ENCODE measurements at regions not wholly inside any gene's neighbourhood (a gene's known extent, or its start where the extent isn't known, plus 50 kb on each side); places are given as distances from the start of the nearest gene placed in this dataset.

- WGBS = 46% methylated on average over 9 of the region's 10 CpGs
- Histone ChIP-seq H3K9me3 (no peaks in the 10 kb centered on the region), H3K4me3 (no peak overlapping the region), H3K27ac (replicated peaks in 1 of 4) (no peak overlapping the region), H3K27me3 (peaks cover 0 to 11% (median 0%) of the 10 kb centered on the region in 4 donors), H3K36me3 (no peaks in the 10 kb centered on the region), H3K4me1 (peaks cover 0 to 19% (median 14%) of the 10 kb centered on the region in 4 donors)
- intact Hi-C loops (cut with DNase I) = no loop called here
- DNase-seq (ENCODE audit: extremely low spot score) = peak; percentile 90
- TF ChIP-seq POLR2AphosphoS5 (IDR thresholded peaks at IDR 0.05) (no peak), EP300 (IDR thresholded peaks at IDR 0.05) (no peak), POLR2A (IDR thresholded peaks at IDR 0.05; ENCODE audit: low read depth) (no peak)
- TF ChIP-seq, protein P1, sequence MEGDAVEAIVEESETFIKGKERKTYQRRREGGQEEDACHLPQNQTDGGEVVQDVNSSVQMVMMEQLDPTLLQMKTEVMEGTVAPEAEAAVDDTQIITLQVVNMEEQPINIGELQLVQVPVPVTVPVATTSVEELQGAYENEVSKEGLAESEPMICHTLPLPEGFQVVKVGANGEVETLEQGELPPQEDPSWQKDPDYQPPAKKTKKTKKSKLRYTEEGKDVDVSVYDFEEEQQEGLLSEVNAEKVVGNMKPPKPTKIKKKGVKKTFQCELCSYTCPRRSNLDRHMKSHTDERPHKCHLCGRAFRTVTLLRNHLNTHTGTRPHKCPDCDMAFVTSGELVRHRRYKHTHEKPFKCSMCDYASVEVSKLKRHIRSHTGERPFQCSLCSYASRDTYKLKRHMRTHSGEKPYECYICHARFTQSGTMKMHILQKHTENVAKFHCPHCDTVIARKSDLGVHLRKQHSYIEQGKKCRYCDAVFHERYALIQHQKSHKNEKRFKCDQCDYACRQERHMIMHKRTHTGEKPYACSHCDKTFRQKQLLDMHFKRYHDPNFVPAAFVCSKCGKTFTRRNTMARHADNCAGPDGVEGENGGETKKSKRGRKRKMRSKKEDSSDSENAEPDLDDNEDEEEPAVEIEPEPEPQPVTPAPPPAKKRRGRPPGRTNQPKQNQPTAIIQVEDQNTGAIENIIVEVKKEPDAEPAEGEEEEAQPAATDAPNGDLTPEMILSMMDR (IDR thresholded peaks at IDR 0.05) = no peak
Observed at GRCh38 chr10:44051584-44052385, 333.1 kb downstream of the CXCL12 start.

GRCh38 chr10:44051091-44051490, 333.8 kb downstream of the CXCL12 start:
- no peak overlapping the region for H3K4me3 ChIP-seq
- peak; percentile 53 for DNase-seq (ENCODE audit: extremely low spot score)
- no peaks in the 10 kb centered on the region for H3K36me3 ChIP-seq
- no peak overlapping the region for H3K27ac ChIP-seq (replicated peaks in 1 of 4)
- WGBS = 87% methylated on average over 5 of the region's 5 CpGs
- TF ChIP-seq, protein P1 (IDR thresholded peaks at IDR 0.05) = no peak
- TF ChIP-seq POLR2A (IDR thresholded peaks at IDR 0.05; ENCODE audit: low read depth) (no peak), EP300 (IDR thresholded peaks at IDR 0.05) (no peak), POLR2AphosphoS5 (IDR thresholded peaks at IDR 0.05) (no peak)
- H3K4me1 ChIP-seq = peaks cover 2 to 26% (median 21%) of the 10 kb centered on the region in 4 donors
- intact Hi-C loops (cut with DNase I) = no loop called here
- H3K27me3 ChIP-seq = peaks cover 0 to 6% (median 0%) of the 10 kb centered on the region in 4 donors
- no peaks in the 10 kb centered on the region for H3K9me3 ChIP-seq

GRCh38 chr10:44049301-44050015, 335.4 kb downstream of the CXCL12 start:
- peaks cover 9 to 38% (median 35%) of the 10 kb centered on the region in 4 donors for H3K4me1 ChIP-seq
- 95% methylated on average over 9 of the region's 9 CpGs for WGBS

GRCh38 chr10:44047361-44047760, 337.5 kb downstream of the CXCL12 start:
- H3K4me3 ChIP-seq = no peak overlapping the region
- TF ChIP-seq POLR2A (IDR thresholded peaks at IDR 0.05; ENCODE audit: low read depth) = no peak
- TF ChIP-seq POLR2AphosphoS5 (IDR thresholded peaks at IDR 0.05) = peak in 1 of 2 donors; percentile 29
- H3K9me3 ChIP-seq = no peaks in the 10 kb centered on the region
- 42% methylated on average over 12 of the region's 12 CpGs for WGBS
- intact Hi-C loops (cut with DNase I) = loop anchor here (5.0 kb wide), 1 partner anchor 355 kb away; no protein-coding TSS in a partner anchor
- peaks cover 11 to 43% (median 36%) of the 10 kb centered on the region in 4 donors for H3K4me1 ChIP-seq
- H3K27ac ChIP-seq (replicated peaks in 1 of 4) = peak overlapping the region in 3 of 4 donors; percentile 1 to 19 (median 16)
- peaks cover 0 to under 1% (median 0%) of the 10 kb centered on the region in 4 donors for H3K27me3 ChIP-seq
- no peak for DNase-seq (ENCODE audit: extremely low spot score)
- no peaks in the 10 kb centered on the region for H3K36me3 ChIP-seq

More at GRCh38 chr10:44049301-44050015, 335.4 kb downstream of the CXCL12 start:
- TF ChIP-seq EP300 (IDR thresholded peaks at IDR 0.05) = no peak
- TF ChIP-seq, protein P1 (IDR thresholded peaks at IDR 0.05) = no peak
- no peak for TF ChIP-seq POLR2A (IDR thresholded peaks at IDR 0.05; ENCODE audit: low read depth)
- TF ChIP-seq POLR2AphosphoS5 (IDR thresholded peaks at IDR 0.05) = no peak
- H3K27ac ChIP-seq (replicated peaks in 1 of 4) = no peak overlapping the region
- no peaks in the 10 kb centered on the region for H3K36me3 ChIP-seq
- intact Hi-C loops (cut with DNase I) = loop anchor here (5.0 kb wide), 1 partner anchor 357 kb away; no protein-coding TSS in a partner anchor
- H3K27me3 ChIP-seq = peaks cover 0 to 6% (median 0%) of the 10 kb centered on the region in 4 donors
- H3K4me3 ChIP-seq = no peak overlapping the region
- H3K9me3 ChIP-seq = no peaks in the 10 kb centered on the region
- peak; percentile 66 for DNase-seq (ENCODE audit: extremely low spot score)

GRCh38 chr10:44046605-44047004, 338.3 kb downstream of the CXCL12 start:
- 55% methylated on average over 5 of the region's 5 CpGs for WGBS
- intact Hi-C loops (cut with DNase I) = loop anchor here (5.0 kb wide), 1 partner anchor 354 kb away; no protein-coding TSS in a partner anchor
- peak overlapping the region in 3 of 4 donors; percentile 1 to 19 (median 16) for H3K27ac ChIP-seq (replicated peaks in 1 of 4)

More at GRCh38 chr10:44046605-44047004, 338.3 kb downstream of the CXCL12 start:
- H3K4me3 ChIP-seq = no peak overlapping the region
- no peaks in the 10 kb centered on the region for H3K9me3 ChIP-seq
- H3K27me3 ChIP-seq = no peaks in the 10 kb centered on the region
- TF ChIP-seq POLR2AphosphoS5 (IDR thresholded peaks at IDR 0.05) (no peak), EP300 (IDR thresholded peaks at IDR 0.05) (no peak), POLR2A (IDR thresholded peaks at IDR 0.05; ENCODE audit: low read depth) (no peak)
- TF ChIP-seq, protein P1 (IDR thresholded peaks at IDR 0.05) = peak in 1 of 3 experiments; percentile 29
- no peak for DNase-seq (ENCODE audit: extremely low spot score)
- H3K36me3 ChIP-seq = no peaks in the 10 kb centered on the region
- peaks cover 11 to 38% (median 33%) of the 10 kb centered on the region in 4 donors for H3K4me1 ChIP-seq
